Brain microvascular endothelial cell (primary cell): ENCODE measurements at regions not wholly inside any gene's neighbourhood (a gene's known extent, or its start where the extent isn't known, plus 50 kb on each side); places are given as distances from the start of the nearest gene placed in this dataset.

Experiments
- DNase-seq: peaks from one replicate; pipeline ENCODE4 v3.0.0-alpha.2; 2020
- H3K27ac ChIP-seq: fragments of 250-450 bp; sonication (Bioruptor Pico); 2 replicates; pipeline ENCODE4 v1.5.1; 2020; ENCODE audit warnings: mild to moderate bottlenecking, moderate library complexity
- H3K27me3 ChIP-seq: fragments of 250-450 bp; sonication (Bioruptor Pico); replicated peaks from 2 replicates; pipeline ENCODE4 v1.5.1; 2020; ENCODE audit warnings: mild to moderate bottlenecking
- H3K36me3 ChIP-seq: fragments of 250-450 bp; sonication (Bioruptor Pico); replicated peaks from 2 replicates; pipeline ENCODE4 v1.5.1; 2020; ENCODE audit warnings: mild to moderate bottlenecking
- H3K4me3 ChIP-seq: 2 replicates; pipeline ENCODE4 v1.5.1; 2011; ENCODE audit warnings: low read depth, mild to moderate bottlenecking, control low read depth, low read length, moderate library complexity
- CTCF ChIP-seq: IDR thresholded peaks from 2 replicates; pipeline ENCODE4 v1.5.1; 2011; ENCODE audit warnings: low read depth, mild to moderate bottlenecking, moderate library complexity, low read length, control low read depth, inconsistent platforms; ENCODE audit errors: missing control alignments
- in situ Hi-C: cut with HindIII; loops from 2 replicates; pipeline ENCODE4 v1.10.0; 2017; ENCODE audit warnings: low sequenced_read_pairs, low pct_ligation_motif_present

GRCh38 chr12:72082986-72083820 lies 144.6 kb downstream of the TPH2 start:
- in situ Hi-C loops: no loop called here
- no peak for TF ChIP-seq CTCF
- DNase-seq: no peak
- Histone ChIP-seq H3K27ac (no peak overlapping the region), H3K4me3 (no peak overlapping the region), H3K36me3 (no peaks in the 10 kb centered on the region), H3K27me3 (no peaks in the 10 kb centered on the region)

GRCh38 chr12:72084061-72084460 lies 145.4 kb downstream of the TPH2 start:
- Histone ChIP-seq H3K27ac (no peak overlapping the region), H3K36me3 (no peaks in the 10 kb centered on the region), H3K4me3 (no peak overlapping the region), H3K27me3 (no peaks in the 10 kb centered on the region)
- in situ Hi-C loops: no loop called here
- no peak for DNase-seq
- TF ChIP-seq CTCF: no peak

GRCh38 chr12:72084880-72085279 lies 146.2 kb downstream of the TPH2 start:
- in situ Hi-C loops: no loop called here

GRCh38 chr12:72089678-72090077 lies 151.0 kb downstream of the TPH2 start:
- Histone ChIP-seq H3K36me3 (no peaks in the 10 kb centered on the region), H3K27ac (no peak overlapping the region), H3K4me3 (no peak overlapping the region), H3K27me3 (no peaks in the 10 kb centered on the region)
- DNase-seq: no peak
- TF ChIP-seq CTCF: no peak
- in situ Hi-C loops: no loop called here

More at GRCh38 chr12:72084880-72085279, 146.2 kb downstream of the TPH2 start:
- Histone ChIP-seq H3K4me3 (no peak overlapping the region), H3K36me3 (no peaks in the 10 kb centered on the region), H3K27ac (no peak overlapping the region), H3K27me3 (no peaks in the 10 kb centered on the region)
- no peak for TF ChIP-seq CTCF
- no peak for DNase-seq

GRCh38 chr12:72093424-72093823 lies 154.8 kb downstream of the TPH2 start:
- no peak for TF ChIP-seq CTCF
- no peak for DNase-seq
- no peaks in the 10 kb centered on the region for H3K36me3 ChIP-seq
- no peak overlapping the region for H3K27ac ChIP-seq
- no peak overlapping the region for H3K4me3 ChIP-seq
- in situ Hi-C loops: no loop called here
- no peaks in the 10 kb centered on the region for H3K27me3 ChIP-seq

GRCh38 chr12:72093930-72094329 lies 155.3 kb downstream of the TPH2 start:
- H3K27me3 ChIP-seq: no peaks in the 10 kb centered on the region
- no peak overlapping the region for H3K27ac ChIP-seq
- DNase-seq: no peak
- no peak overlapping the region for H3K4me3 ChIP-seq
- no peak for TF ChIP-seq CTCF
- in situ Hi-C loops: no loop called here
- no peaks in the 10 kb centered on the region for H3K36me3 ChIP-seq
